ENCODE measurements at regions not wholly inside any gene's neighbourhood (a gene's known extent, or its start where the extent isn't known, plus 50 kb on each side); places are given as distances from the start of the nearest gene placed in this dataset.

DNA sequence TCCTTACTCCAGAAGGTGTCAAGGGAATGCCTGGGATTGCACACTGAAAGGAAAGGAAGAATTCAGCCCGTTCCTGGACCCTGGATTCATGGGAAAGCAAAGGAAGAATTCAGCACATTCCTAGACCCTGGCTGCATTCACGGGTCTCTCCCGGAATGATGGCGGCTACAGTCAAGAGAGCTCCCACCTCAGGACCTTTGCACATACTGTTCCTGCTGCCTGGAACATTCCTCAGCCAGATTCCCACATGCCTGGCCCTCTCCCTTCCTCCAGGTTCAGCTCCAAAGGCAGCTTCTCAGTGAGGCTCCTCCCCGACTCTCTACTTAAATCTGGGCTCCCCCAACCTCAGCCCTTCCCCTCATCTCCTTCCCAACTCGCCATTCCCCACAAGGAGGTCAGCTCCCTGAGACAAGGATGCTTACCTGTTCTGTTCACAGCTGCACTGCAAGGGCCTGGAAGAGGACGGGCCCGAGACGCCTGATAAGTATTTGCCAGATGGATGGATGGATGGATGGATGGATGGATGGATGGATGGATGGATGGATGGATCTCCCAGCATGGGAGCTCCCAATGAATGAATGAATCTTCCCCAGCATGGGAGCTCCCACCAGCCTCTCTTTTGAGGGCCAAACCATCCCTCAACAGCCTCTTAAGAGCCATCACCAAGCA, 77.4 kb downstream of the NCOR2 start:
- TF ChIP-seq, protein P1, sequence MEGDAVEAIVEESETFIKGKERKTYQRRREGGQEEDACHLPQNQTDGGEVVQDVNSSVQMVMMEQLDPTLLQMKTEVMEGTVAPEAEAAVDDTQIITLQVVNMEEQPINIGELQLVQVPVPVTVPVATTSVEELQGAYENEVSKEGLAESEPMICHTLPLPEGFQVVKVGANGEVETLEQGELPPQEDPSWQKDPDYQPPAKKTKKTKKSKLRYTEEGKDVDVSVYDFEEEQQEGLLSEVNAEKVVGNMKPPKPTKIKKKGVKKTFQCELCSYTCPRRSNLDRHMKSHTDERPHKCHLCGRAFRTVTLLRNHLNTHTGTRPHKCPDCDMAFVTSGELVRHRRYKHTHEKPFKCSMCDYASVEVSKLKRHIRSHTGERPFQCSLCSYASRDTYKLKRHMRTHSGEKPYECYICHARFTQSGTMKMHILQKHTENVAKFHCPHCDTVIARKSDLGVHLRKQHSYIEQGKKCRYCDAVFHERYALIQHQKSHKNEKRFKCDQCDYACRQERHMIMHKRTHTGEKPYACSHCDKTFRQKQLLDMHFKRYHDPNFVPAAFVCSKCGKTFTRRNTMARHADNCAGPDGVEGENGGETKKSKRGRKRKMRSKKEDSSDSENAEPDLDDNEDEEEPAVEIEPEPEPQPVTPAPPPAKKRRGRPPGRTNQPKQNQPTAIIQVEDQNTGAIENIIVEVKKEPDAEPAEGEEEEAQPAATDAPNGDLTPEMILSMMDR (IDR thresholded peaks at IDR 0.05), result no peak
- TF ChIP-seq ZFX (IDR thresholded peaks at IDR 0.05; ENCODE audit: borderline replicate concordance), result no peak
